ES-I3 (cell line): ENCODE measurements at regions not wholly inside any gene's neighbourhood (a gene's known extent, or its start where the extent isn't known, plus 50 kb on each side); places are given as distances from the start of the nearest gene placed in this dataset.
A peak's percentile ranks its signal among the peaks of the same experiment; 100 is the strongest.
"Not testable (repeated sequence)": the region's sequence is repeated elsewhere in the genome, so short reads cannot be mapped to it uniquely, and the experiment has no call there.

Experiments used
- H3K36me3 ChIP-seq: 2 replicates; pipeline ENCODE4 v1.6.1; 2013; ENCODE audit warnings: mild to moderate bottlenecking, low read length, control low read depth, moderate library complexity; ENCODE audit not compliant: insufficient read depth
- H3K4me1 ChIP-seq: 2 replicates; pipeline ENCODE4 v1.6.1; 2013; ENCODE audit warnings: mild to moderate bottlenecking, control low read depth, low read length; ENCODE audit not compliant: insufficient read depth
- H3K9ac ChIP-seq: 2 replicates; pipeline ENCODE4 v1.6.1; 2013; ENCODE audit warnings: low read depth, mild to moderate bottlenecking, low read length, moderate library complexity
- H3K9me3 ChIP-seq: 2 replicates; pipeline ENCODE4 v1.6.1; 2013; ENCODE audit warnings: mild to moderate bottlenecking, low read length, moderate library complexity; ENCODE audit not compliant: control insufficient read depth, insufficient read depth

- Histone ChIP-seq H3K4me1 (0 out of 2 replicates have a peak, but pooled peaks cover 5% of the 10 kb centered on the region), H3K9me3 (no peaks in the 10 kb centered on the region), H3K9ac (no peak overlapping the region), H3K36me3 (no peaks in the 10 kb centered on the region)
Observed at GRCh38 chr17:51347851-51348584, 87.7 kb downstream of the UTP18 start.

- no peaks in the 10 kb centered on the region for H3K36me3 ChIP-seq
- no peak overlapping the region for H3K9ac ChIP-seq
- H3K9me3 ChIP-seq: no peaks in the 10 kb centered on the region
- 0 out of 2 replicates have a peak, but pooled peaks cover 5% of the 10 kb centered on the region for H3K4me1 ChIP-seq
Observed at GRCh38 chr17:51351080-51351479, 90.7 kb downstream of the UTP18 start.

- H3K9me3 ChIP-seq: no peaks in the 10 kb centered on the region
- no peaks in the 10 kb centered on the region for H3K4me1 ChIP-seq
- no peak overlapping the region for H3K9ac ChIP-seq
- no peaks in the 10 kb centered on the region for H3K36me3 ChIP-seq
Observed at GRCh38 chr17:51351890-51352289, 91.5 kb downstream of the UTP18 start.

GRCh38 chr17:51352798-51353197, 92.5 kb downstream of the UTP18 start:
- Histone ChIP-seq H3K9ac (no peak overlapping the region), H3K4me1 (no peaks in the 10 kb centered on the region), H3K36me3 (no peaks in the 10 kb centered on the region), H3K9me3 (no peaks in the 10 kb centered on the region)

- no peaks in the 10 kb centered on the region for H3K9me3 ChIP-seq
- no peaks in the 10 kb centered on the region for H3K36me3 ChIP-seq
- H3K4me1 ChIP-seq: no peaks in the 10 kb centered on the region
- H3K9ac ChIP-seq: no peak overlapping the region
Observed at GRCh38 chr17:51353296-51353695, 93.0 kb downstream of the UTP18 start.

- H3K36me3 ChIP-seq: no peaks in the 10 kb centered on the region
- H3K4me1 ChIP-seq: no peaks in the 10 kb centered on the region
- H3K9ac ChIP-seq: no peak overlapping the region
- no peaks in the 10 kb centered on the region for H3K9me3 ChIP-seq
Observed at GRCh38 chr17:51354936-51355335, 94.6 kb downstream of the UTP18 start.

GRCh38 chr17:51355441-51356410, 95.4 kb downstream of the UTP18 start:
- H3K9me3 ChIP-seq: no peaks in the 10 kb centered on the region
- no peaks in the 10 kb centered on the region for H3K4me1 ChIP-seq
- H3K36me3 ChIP-seq: no peaks in the 10 kb centered on the region
- no peak overlapping the region for H3K9ac ChIP-seq

GRCh38 chr17:51359055-51359454, 98.7 kb downstream of the UTP18 start:
- H3K36me3 ChIP-seq: no peaks in the 10 kb centered on the region
- peaks cover 19% of the 10 kb centered on the region for H3K4me1 ChIP-seq
- no peak overlapping the region for H3K9ac ChIP-seq
- no peaks in the 10 kb centered on the region for H3K9me3 ChIP-seq

- H3K4me1 ChIP-seq: peaks cover 27% of the 10 kb centered on the region
- no peaks in the 10 kb centered on the region for H3K9me3 ChIP-seq
- no peaks in the 10 kb centered on the region for H3K36me3 ChIP-seq
- no peak overlapping the region for H3K9ac ChIP-seq
Observed at GRCh38 chr17:51362811-51363585, 102.7 kb downstream of the UTP18 start.

- Histone ChIP-seq H3K9ac (no peak overlapping the region), H3K4me1 (peaks cover 27% of the 10 kb centered on the region), H3K9me3 (no peaks in the 10 kb centered on the region), H3K36me3 (no peaks in the 10 kb centered on the region)
Observed at GRCh38 chr17:51365090-51365489, 104.7 kb downstream of the UTP18 start.

GRCh38 chr17:51366866-51367265, 106.5 kb downstream of the UTP18 start:
- Histone ChIP-seq H3K36me3 (no peaks in the 10 kb centered on the region), H3K9ac (no peak overlapping the region), H3K9me3 (no peaks in the 10 kb centered on the region), H3K4me1 (peaks cover 27% of the 10 kb centered on the region)

GRCh38 chr17:51367836-51368235, 107.5 kb downstream of the UTP18 start:
- H3K9me3 ChIP-seq, H3K9ac ChIP-seq, H3K36me3 ChIP-seq: not testable (repeated sequence)
- peaks cover 26% of the 10 kb centered on the region for H3K4me1 ChIP-seq

- peaks cover 27% of the 10 kb centered on the region for H3K4me1 ChIP-seq
- peak overlapping the region; percentile 25; the same call in 1 of the 2 replicates for H3K9ac ChIP-seq
- H3K9me3 ChIP-seq: no peaks in the 10 kb centered on the region
- H3K36me3 ChIP-seq: no peaks in the 10 kb centered on the region
Observed at GRCh38 chr17:51371732-51372151, 111.4 kb downstream of the UTP18 start.

GRCh38 chr17:51372345-51373004, 112.1 kb downstream of the UTP18 start:
- peaks cover 27% of the 10 kb centered on the region for H3K4me1 ChIP-seq
- peak overlapping the region; percentile 25; the same call in 1 of the 2 replicates for H3K9ac ChIP-seq

More at GRCh38 chr17:51372345-51373004, 112.1 kb downstream of the UTP18 start:
- no peaks in the 10 kb centered on the region for H3K36me3 ChIP-seq
- H3K9me3 ChIP-seq: no peaks in the 10 kb centered on the region
